Cardiac fibroblast (primary cell): ENCODE measurements at regions not wholly inside any gene's neighbourhood (a gene's known extent, or its start where the extent isn't known, plus 50 kb on each side); places are given as distances from the start of the nearest gene placed in this dataset.

ENCODE experiments used
- DNase-seq, 2 donors: peaks; one replicate each; pipeline versions ENCODE4 v3.0.0 to v3.0.0-alpha.2; 2010; ENCODE audit warnings: low read depth in 2 of 2
- H3K4me3 ChIP-seq, 2 donors: replicated peaks in 1 of 2; 1 replicate in 1 of 2; 2 replicates in 1 of 2; pipeline ENCODE4 v1.5.1; 2011; ENCODE audit warnings: low read depth in 2 of 2, low read length in 2 of 2, mild to moderate bottlenecking in 2 of 2, moderate library complexity in 1 of 2
- CTCF ChIP-seq: IDR thresholded peaks from one replicate; pipeline ENCODE4 v1.5.1; 2011; ENCODE audit warnings: low read depth, mild to moderate bottlenecking, low read length, inconsistent platforms

GRCh38 chr3:118165413-118165812, 869.2 kb downstream of the IGSF11 start:
- no peak for DNase-seq
- TF ChIP-seq CTCF = no peak
- H3K4me3 ChIP-seq = no peak overlapping the region

GRCh38 chr3:118167571-118167970, 867.1 kb downstream of the IGSF11 start:
- no peak for TF ChIP-seq CTCF
- no peak overlapping the region for H3K4me3 ChIP-seq
- no peak for DNase-seq

GRCh38 chr3:118168175-118168574, 866.5 kb downstream of the IGSF11 start:
- TF ChIP-seq CTCF = no peak
- DNase-seq = no peak
- no peak overlapping the region for H3K4me3 ChIP-seq

- TF ChIP-seq CTCF = no peak
- no peak for DNase-seq
- no peak overlapping the region for H3K4me3 ChIP-seq
Measured at GRCh38 chr3:118171236-118171852, 863.3 kb downstream of the IGSF11 start.

- no peak for DNase-seq
- TF ChIP-seq CTCF = no peak
- no peak overlapping the region for H3K4me3 ChIP-seq
Measured at GRCh38 chr3:118180853-118181252, 853.8 kb downstream of the IGSF11 start.

GRCh38 chr3:118181274-118181673, 853.4 kb downstream of the IGSF11 start:
- H3K4me3 ChIP-seq = no peak overlapping the region
- TF ChIP-seq CTCF = no peak

GRCh38 chr3:118186051-118186450, 848.6 kb downstream of the IGSF11 start:
- no peak for TF ChIP-seq CTCF
- no peak for DNase-seq
- H3K4me3 ChIP-seq = no peak overlapping the region

More at GRCh38 chr3:118181274-118181673, 853.4 kb downstream of the IGSF11 start:
- DNase-seq = no peak
